ENCODE measurements at regions not wholly inside any gene's neighbourhood (a gene's known extent, or its start where the extent isn't known, plus 50 kb on each side); places are given as distances from the start of the nearest gene placed in this dataset.

DNA sequence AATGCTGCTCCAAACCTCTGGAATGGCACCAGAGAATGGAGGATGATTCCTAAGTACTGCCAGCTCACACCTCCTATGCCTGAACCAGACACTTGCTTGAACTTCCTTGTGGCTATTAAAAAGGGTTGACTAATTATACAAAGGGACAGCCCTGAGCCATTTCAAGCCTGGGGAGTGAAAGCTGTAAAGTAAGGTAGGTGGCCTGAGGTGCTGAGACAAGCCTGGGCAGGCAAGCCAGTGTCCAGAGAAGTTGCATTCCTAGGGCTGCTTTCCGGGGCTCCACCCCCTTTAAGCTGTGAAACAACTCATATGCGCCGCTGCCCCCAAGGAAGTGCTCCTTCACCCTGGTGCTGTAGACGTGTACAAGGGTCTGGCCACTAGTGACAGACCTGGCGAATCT is 79.9 kb upstream of the SLC1A3 start:
- TF ChIP-seq, protein P1, sequence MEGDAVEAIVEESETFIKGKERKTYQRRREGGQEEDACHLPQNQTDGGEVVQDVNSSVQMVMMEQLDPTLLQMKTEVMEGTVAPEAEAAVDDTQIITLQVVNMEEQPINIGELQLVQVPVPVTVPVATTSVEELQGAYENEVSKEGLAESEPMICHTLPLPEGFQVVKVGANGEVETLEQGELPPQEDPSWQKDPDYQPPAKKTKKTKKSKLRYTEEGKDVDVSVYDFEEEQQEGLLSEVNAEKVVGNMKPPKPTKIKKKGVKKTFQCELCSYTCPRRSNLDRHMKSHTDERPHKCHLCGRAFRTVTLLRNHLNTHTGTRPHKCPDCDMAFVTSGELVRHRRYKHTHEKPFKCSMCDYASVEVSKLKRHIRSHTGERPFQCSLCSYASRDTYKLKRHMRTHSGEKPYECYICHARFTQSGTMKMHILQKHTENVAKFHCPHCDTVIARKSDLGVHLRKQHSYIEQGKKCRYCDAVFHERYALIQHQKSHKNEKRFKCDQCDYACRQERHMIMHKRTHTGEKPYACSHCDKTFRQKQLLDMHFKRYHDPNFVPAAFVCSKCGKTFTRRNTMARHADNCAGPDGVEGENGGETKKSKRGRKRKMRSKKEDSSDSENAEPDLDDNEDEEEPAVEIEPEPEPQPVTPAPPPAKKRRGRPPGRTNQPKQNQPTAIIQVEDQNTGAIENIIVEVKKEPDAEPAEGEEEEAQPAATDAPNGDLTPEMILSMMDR (optimal IDR thresholded peaks at IDR 0.05 in 1 of 3, IDR thresholded peaks at IDR 0.05 in 1 of 3, conservative IDR thresholded peaks at IDR 0.05 in 1 of 3; ENCODE audit: extremely low read depth in 1 of 3, insufficient read depth in 2 of 3, low read length in 3 of 3), result no peak
- TF ChIP-seq EZH2 (IDR thresholded peaks at IDR 0.05; ENCODE audit: low read length), result no peak

Measured in keratinocyte (primary cell).